ENCODE measurements at regions not wholly inside any gene's neighbourhood (a gene's known extent, or its start where the extent isn't known, plus 50 kb on each side); places are given as distances from the start of the nearest gene placed in this dataset.

- ATAC-seq (ENCODE audit: poor library complexity) (no peak), DNase-seq (no peak)
- H3K9me3 Mint-ChIP-seq = no peaks in the 10 kb centered on the region
- Histone ChIP-seq H3K4me3 (ENCODE audit: low read length) (no peak overlapping the region), H3K27ac (ENCODE audit: low read depth in 1 of 2, low read length in 2 of 2) (no peak overlapping the region), H3K4me1 (ENCODE audit: insufficient read depth, low read length) (no peaks in the 10 kb centered on the region), H3K9me3 (ENCODE audit: control insufficient read depth in 1 of 2, insufficient read depth in 1 of 2, low read length in 2 of 2) (no peaks in the 10 kb centered on the region), H3K27me3 (ENCODE audit: control insufficient read depth in 1 of 2, insufficient read depth in 2 of 2, low read length in 2 of 2) (no peaks in the 10 kb centered on the region), H3K36me3 (ENCODE audit: insufficient read depth, low read length) (no peaks in the 10 kb centered on the region)
- no peaks in the 10 kb centered on the region for H3K36me3 Mint-ChIP-seq (ENCODE audit: low read depth)
- POLR2A ChIA-PET = no interaction called here
- H3K4me3 Mint-ChIP-seq = no peak overlapping the region
- H3K4me1 Mint-ChIP-seq (ENCODE audit: low read depth) = no peaks in the 10 kb centered on the region
- TF ChIP-seq CTCF (IDR thresholded peaks at IDR 0.05) = no peak
- CTCF ChIA-PET = no interaction called here
- H3K27me3 Mint-ChIP-seq = no peaks in the 10 kb centered on the region
- intact Hi-C loops (cut with DNase I, micrococcal nuclease) = no loop called here
- H3K27ac Mint-ChIP-seq = no peak overlapping the region
Measured at GRCh38 chr2:236940916-236941520, 144.7 kb upstream of the COPS8 start.

DNA sequence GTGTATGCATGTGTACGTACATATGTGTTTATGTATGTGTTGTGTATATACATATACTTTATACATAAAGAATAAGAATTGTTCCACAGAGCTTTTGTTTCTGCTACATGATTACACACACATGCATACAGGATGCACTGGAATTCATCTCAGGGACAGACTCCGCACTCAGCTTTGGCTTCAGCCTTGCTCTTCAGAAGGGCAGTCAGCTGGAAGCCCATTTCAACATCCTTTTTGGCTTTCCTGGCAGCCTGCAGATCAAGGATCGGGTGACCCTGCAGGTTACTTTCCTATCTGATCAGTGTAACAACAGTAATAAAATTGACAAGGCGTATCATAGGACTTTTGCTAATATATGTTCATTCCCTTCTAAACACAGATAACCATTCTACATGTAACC, 144.1 kb upstream of the COPS8 start:
- H3K4me3 ChIP-seq (ENCODE audit: low read length) = no peak overlapping the region
- H3K36me3 Mint-ChIP-seq (ENCODE audit: low read depth) = no peaks in the 10 kb centered on the region
- H3K27me3 ChIP-seq (ENCODE audit: control insufficient read depth in 1 of 2, insufficient read depth in 2 of 2, low read length in 2 of 2) = no peaks in the 10 kb centered on the region
- DNase-seq = no peak
- intact Hi-C loops (cut with DNase I, micrococcal nuclease) = no loop called here
- H3K4me1 Mint-ChIP-seq (ENCODE audit: low read depth) = no peaks in the 10 kb centered on the region
- H3K9me3 ChIP-seq (ENCODE audit: control insufficient read depth in 1 of 2, insufficient read depth in 1 of 2, low read length in 2 of 2) = no peaks in the 10 kb centered on the region
- H3K36me3 ChIP-seq (ENCODE audit: insufficient read depth, low read length) = no peaks in the 10 kb centered on the region
- H3K27ac Mint-ChIP-seq = no peak overlapping the region
- ATAC-seq (ENCODE audit: poor library complexity) = no peak
- TF ChIP-seq CTCF (IDR thresholded peaks at IDR 0.05) = no peak
- no peak overlapping the region for H3K27ac ChIP-seq (ENCODE audit: low read depth in 1 of 2, low read length in 2 of 2)
- H3K4me3 Mint-ChIP-seq = no peak overlapping the region
- ChIA-PET POLR2A (no interaction called here), CTCF (no interaction called here)
- H3K27me3 Mint-ChIP-seq = no peaks in the 10 kb centered on the region
- H3K4me1 ChIP-seq (ENCODE audit: insufficient read depth, low read length) = no peaks in the 10 kb centered on the region
- H3K9me3 Mint-ChIP-seq = no peaks in the 10 kb centered on the region

GRCh38 chr2:236942554-236942953, 143.1 kb upstream of the COPS8 start:
- no peak overlapping the region for H3K27ac ChIP-seq (ENCODE audit: low read depth in 1 of 2, low read length in 2 of 2)
- no peaks in the 10 kb centered on the region for H3K9me3 ChIP-seq (ENCODE audit: control insufficient read depth in 1 of 2, insufficient read depth in 1 of 2, low read length in 2 of 2)
- no peak for TF ChIP-seq CTCF (IDR thresholded peaks at IDR 0.05)
- DNase-seq (no peak), ATAC-seq (ENCODE audit: poor library complexity) (no peak)
- H3K4me1 ChIP-seq (ENCODE audit: insufficient read depth, low read length) = no peaks in the 10 kb centered on the region
- no peak overlapping the region for H3K4me3 ChIP-seq (ENCODE audit: low read length)
- no peak overlapping the region for H3K4me3 Mint-ChIP-seq
- ChIA-PET POLR2A (no interaction called here), CTCF (no interaction called here)
- no peaks in the 10 kb centered on the region for H3K36me3 ChIP-seq (ENCODE audit: insufficient read depth, low read length)
- H3K36me3 Mint-ChIP-seq (ENCODE audit: low read depth) = no peaks in the 10 kb centered on the region
- no peaks in the 10 kb centered on the region for H3K9me3 Mint-ChIP-seq
- no peaks in the 10 kb centered on the region for H3K27me3 ChIP-seq (ENCODE audit: control insufficient read depth in 1 of 2, insufficient read depth in 2 of 2, low read length in 2 of 2)
- no peaks in the 10 kb centered on the region for H3K4me1 Mint-ChIP-seq (ENCODE audit: low read depth)
- intact Hi-C loops (cut with DNase I, micrococcal nuclease) = no loop called here
- no peak overlapping the region for H3K27ac Mint-ChIP-seq
- no peaks in the 10 kb centered on the region for H3K27me3 Mint-ChIP-seq

Data from CD4-positive, alpha-beta T cell (primary cell).